CD8-positive, alpha-beta memory T cell (primary cell): ENCODE measurements at regions not wholly inside any gene's neighbourhood (a gene's known extent, or its start where the extent isn't known, plus 50 kb on each side); places are given as distances from the start of the nearest gene placed in this dataset.
"Not testable (repeated sequence)": the region's sequence is repeated elsewhere in the genome, so short reads cannot be mapped to it uniquely, and the experiment has no call there.

Experiments
- CTCF ChIA-PET: fragments of 350-600 bp; sonication (Branson Sonifier 250); formaldehyde crosslinking; loops from one replicate; lab custom pipeline; 2021; ENCODE audit warnings: antibody characterized with exemption; lab: Charles Lee
- POLR2A ChIA-PET: fragments of 350-600 bp; sonication (Branson Sonifier 250); formaldehyde crosslinking; loops from one replicate; lab custom pipeline; 2021; ENCODE audit warnings: antibody characterized with exemption; lab: Charles Lee
- DNase-seq, 5 donors: peaks; one replicate each; pipeline versions ENCODE4 v3.0.0 to v3.0.0-alpha.2; 2020 to 2022; ENCODE audit warnings: mixed read lengths in 1 of 5
- H3K27ac ChIP-seq: one replicate; pipeline ENCODE4 v1.7.0; 2013; ENCODE audit warnings: low read depth, mild to moderate bottlenecking, low read length, moderate library complexity
- H3K27me3 ChIP-seq: 2 replicates; pipeline ENCODE4 v1.7.0; 2013; ENCODE audit warnings: low read length, mild to moderate bottlenecking; ENCODE audit not compliant: insufficient read depth, poor library complexity, severe bottlenecking
- H3K36me3 ChIP-seq: 2 replicates; pipeline ENCODE4 v1.7.0; 2013; ENCODE audit warnings: mild to moderate bottlenecking, low read length, moderate library complexity; ENCODE audit not compliant: insufficient read depth
- H3K4me1 ChIP-seq: 2 replicates; pipeline ENCODE4 v1.7.0; 2013; ENCODE audit warnings: mild to moderate bottlenecking, low read length, moderate library complexity; ENCODE audit not compliant: insufficient read depth
- H3K4me3 ChIP-seq: 2 replicates; pipeline ENCODE4 v1.7.0; 2013; ENCODE audit warnings: mild to moderate bottlenecking, low read length
- H3K9me3 ChIP-seq: 2 replicates; pipeline ENCODE4 v1.7.0; 2013; ENCODE audit warnings: mild to moderate bottlenecking, low read length
- H3K27ac Mint-ChIP-seq, 8 donors: one replicate each; pipeline ENCODE4 v1.8.0; 2020 to 2021; ENCODE audit warnings: mixed read lengths in 8 of 8, mild to moderate bottlenecking in 6 of 8, inconsistent platforms in 3 of 8, moderate library complexity in 3 of 8
- H3K27me3 Mint-ChIP-seq, 2 donors: one replicate each; pipeline ENCODE4 v1.8.0; 2020 to 2021; ENCODE audit warnings: mixed read lengths in 2 of 2, mild to moderate bottlenecking in 1 of 2, moderate library complexity in 1 of 2
- H3K36me3 Mint-ChIP-seq, 3 donors: one replicate each; pipeline ENCODE4 v1.8.0; 2020 to 2021; ENCODE audit warnings: mixed read lengths in 3 of 3, inconsistent platforms in 1 of 3, mild to moderate bottlenecking in 1 of 3
- H3K4me1 Mint-ChIP-seq, 3 donors: one replicate each; pipeline ENCODE4 v1.8.0; 2020 to 2021; ENCODE audit warnings: mixed read lengths in 3 of 3, inconsistent platforms in 1 of 3, mild to moderate bottlenecking in 1 of 3
- H3K4me3 Mint-ChIP-seq, 7 donors: one replicate each; pipeline ENCODE4 v1.8.0; 2020 to 2021; ENCODE audit warnings: mixed read lengths in 7 of 7, mild to moderate bottlenecking in 6 of 7, moderate library complexity in 4 of 7, inconsistent platforms in 2 of 7
- H3K9me3 Mint-ChIP-seq, 5 donors: one replicate each; pipeline ENCODE4 v1.8.0; 2020 to 2022; ENCODE audit warnings: mixed read lengths in 5 of 5, mild to moderate bottlenecking in 3 of 5, moderate library complexity in 2 of 5, inconsistent platforms in 1 of 5

GRCh38 chr16:33713710-33714538 lies 254.5 kb downstream of the TP53TG3F start:
- H3K36me3 Mint-ChIP-seq, H3K36me3 ChIP-seq, H3K27ac Mint-ChIP-seq, H3K9me3 ChIP-seq, H3K27ac ChIP-seq, H3K4me3 Mint-ChIP-seq, H3K27me3 Mint-ChIP-seq, POLR2A ChIA-PET, H3K4me1 ChIP-seq, H3K4me1 Mint-ChIP-seq, H3K4me3 ChIP-seq, CTCF ChIA-PET, H3K27me3 ChIP-seq: not testable (repeated sequence)
- peaks cover 0 to 12% (median 6%) of the 10 kb centered on the region in 5 donors for H3K9me3 Mint-ChIP-seq
- DNase-seq: peak in 1 of 5 donors; percentile 19

GRCh38 chr16:33731167-33731566 lies 271.8 kb downstream of the TP53TG3F start:
- H3K9me3 ChIP-seq, H3K4me1 ChIP-seq, H3K27ac ChIP-seq, H3K9me3 Mint-ChIP-seq, DNase-seq, H3K4me3 ChIP-seq, H3K4me3 Mint-ChIP-seq, H3K27me3 ChIP-seq, POLR2A ChIA-PET, H3K27me3 Mint-ChIP-seq, H3K36me3 Mint-ChIP-seq, H3K27ac Mint-ChIP-seq, H3K36me3 ChIP-seq, CTCF ChIA-PET, H3K4me1 Mint-ChIP-seq: not testable (repeated sequence)

GRCh38 chr16:33734650-33735049 lies 275.2 kb downstream of the TP53TG3F start:
- H3K4me3 ChIP-seq, H3K36me3 ChIP-seq, H3K27ac Mint-ChIP-seq, H3K27ac ChIP-seq, H3K27me3 ChIP-seq, DNase-seq, H3K9me3 ChIP-seq, H3K9me3 Mint-ChIP-seq, H3K36me3 Mint-ChIP-seq, H3K4me3 Mint-ChIP-seq, CTCF ChIA-PET, H3K4me1 ChIP-seq, POLR2A ChIA-PET, H3K4me1 Mint-ChIP-seq, H3K27me3 Mint-ChIP-seq: not testable (repeated sequence)

GRCh38 chr16:33766869-33767765 lies 307.7 kb downstream of the TP53TG3F start:
- H3K27me3 ChIP-seq, POLR2A ChIA-PET, H3K4me1 ChIP-seq, H3K27me3 Mint-ChIP-seq, H3K36me3 ChIP-seq, H3K9me3 ChIP-seq, H3K4me3 ChIP-seq, H3K9me3 Mint-ChIP-seq, H3K27ac Mint-ChIP-seq, H3K27ac ChIP-seq, H3K4me3 Mint-ChIP-seq, H3K4me1 Mint-ChIP-seq, CTCF ChIA-PET, H3K36me3 Mint-ChIP-seq, DNase-seq: not testable (repeated sequence)

GRCh38 chr16:33768710-33769109 lies 309.3 kb downstream of the TP53TG3F start:
- H3K9me3 ChIP-seq, H3K4me1 Mint-ChIP-seq, H3K4me3 Mint-ChIP-seq, H3K27ac Mint-ChIP-seq, H3K4me1 ChIP-seq, CTCF ChIA-PET, H3K9me3 Mint-ChIP-seq, H3K36me3 ChIP-seq, DNase-seq, H3K27me3 Mint-ChIP-seq, POLR2A ChIA-PET, H3K36me3 Mint-ChIP-seq, H3K27me3 ChIP-seq, H3K27ac ChIP-seq, H3K4me3 ChIP-seq: not testable (repeated sequence)

- H3K27me3 ChIP-seq, H3K4me3 Mint-ChIP-seq, H3K27ac Mint-ChIP-seq, H3K4me1 Mint-ChIP-seq, H3K4me1 ChIP-seq, H3K9me3 Mint-ChIP-seq, CTCF ChIA-PET, H3K36me3 Mint-ChIP-seq, H3K9me3 ChIP-seq, POLR2A ChIA-PET, H3K36me3 ChIP-seq, DNase-seq, H3K27me3 Mint-ChIP-seq, H3K27ac ChIP-seq, H3K4me3 ChIP-seq: not testable (repeated sequence)
These were observed 309.9 kb downstream of the TP53TG3F start for GRCh38 chr16:33769180-33769846.

GRCh38 chr16:33770478-33770877 lies 311.1 kb downstream of the TP53TG3F start:
- H3K36me3 ChIP-seq, H3K27ac ChIP-seq, POLR2A ChIA-PET, H3K4me1 ChIP-seq, DNase-seq, H3K36me3 Mint-ChIP-seq, H3K27me3 Mint-ChIP-seq, H3K4me3 ChIP-seq, CTCF ChIA-PET, H3K9me3 ChIP-seq, H3K4me3 Mint-ChIP-seq, H3K4me1 Mint-ChIP-seq, H3K27me3 ChIP-seq, H3K27ac Mint-ChIP-seq: not testable (repeated sequence)
- peaks cover 4 to 13% (median 7%) of the 10 kb centered on the region in 5 donors for H3K9me3 Mint-ChIP-seq

GRCh38 chr16:33771211-33771610 lies 311.8 kb downstream of the TP53TG3F start:
- H3K27ac Mint-ChIP-seq, H3K27me3 Mint-ChIP-seq, H3K4me3 ChIP-seq, H3K36me3 Mint-ChIP-seq, H3K4me3 Mint-ChIP-seq, POLR2A ChIA-PET, H3K36me3 ChIP-seq, H3K27me3 ChIP-seq, CTCF ChIA-PET, H3K27ac ChIP-seq, H3K9me3 ChIP-seq, H3K4me1 ChIP-seq, H3K4me1 Mint-ChIP-seq: not testable (repeated sequence)
- DNase-seq: peak in 1 of 5 donors; percentile 43
- peaks cover 4 to 13% (median 7%) of the 10 kb centered on the region in 5 donors for H3K9me3 Mint-ChIP-seq
